PC-9 (cell line): ENCODE measurements at regions not wholly inside any gene's neighbourhood (a gene's known extent, or its start where the extent isn't known, plus 50 kb on each side); places are given as distances from the start of the nearest gene placed in this dataset.

Source experiments
- EZH2 ChIP-seq: fragments of 200-600 bp; sonication (generic); IDR thresholded peaks from 2 replicates; pipeline ENCODE4 v1.8.0; 2017; ENCODE audit warnings: antibody characterized with exemption, low read depth
- TF ChIP-seq, protein P1 (sequence below): fragments of 200-600 bp; sonication (generic); conservative IDR thresholded peaks from 2 replicates; pipeline ENCODE4 v1.6.1; 2017; ENCODE audit warnings: mixed run types, antibody characterized with exemption, mild to moderate bottlenecking, moderate library complexity

DNA sequence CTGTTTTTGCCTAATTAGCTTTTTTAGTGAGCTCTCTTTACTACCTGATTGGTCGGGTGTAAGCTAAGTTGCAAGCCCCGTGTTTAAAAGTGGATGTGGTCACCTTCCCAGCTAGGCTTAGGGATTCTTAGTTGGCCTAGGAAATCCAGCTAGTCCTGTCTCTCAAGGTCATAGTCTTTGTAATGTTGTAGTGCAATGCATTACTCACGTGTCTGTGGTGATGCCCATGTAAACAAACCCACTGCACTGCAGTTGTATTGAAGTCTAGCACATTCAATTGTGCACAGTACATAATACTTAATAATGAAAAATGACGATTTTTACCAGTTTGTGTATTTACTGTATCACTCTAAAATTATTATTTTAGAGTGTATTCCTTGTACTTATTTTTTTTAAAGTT lies 335.5 kb downstream of the NUAK1 start:
- TF ChIP-seq, protein P1, sequence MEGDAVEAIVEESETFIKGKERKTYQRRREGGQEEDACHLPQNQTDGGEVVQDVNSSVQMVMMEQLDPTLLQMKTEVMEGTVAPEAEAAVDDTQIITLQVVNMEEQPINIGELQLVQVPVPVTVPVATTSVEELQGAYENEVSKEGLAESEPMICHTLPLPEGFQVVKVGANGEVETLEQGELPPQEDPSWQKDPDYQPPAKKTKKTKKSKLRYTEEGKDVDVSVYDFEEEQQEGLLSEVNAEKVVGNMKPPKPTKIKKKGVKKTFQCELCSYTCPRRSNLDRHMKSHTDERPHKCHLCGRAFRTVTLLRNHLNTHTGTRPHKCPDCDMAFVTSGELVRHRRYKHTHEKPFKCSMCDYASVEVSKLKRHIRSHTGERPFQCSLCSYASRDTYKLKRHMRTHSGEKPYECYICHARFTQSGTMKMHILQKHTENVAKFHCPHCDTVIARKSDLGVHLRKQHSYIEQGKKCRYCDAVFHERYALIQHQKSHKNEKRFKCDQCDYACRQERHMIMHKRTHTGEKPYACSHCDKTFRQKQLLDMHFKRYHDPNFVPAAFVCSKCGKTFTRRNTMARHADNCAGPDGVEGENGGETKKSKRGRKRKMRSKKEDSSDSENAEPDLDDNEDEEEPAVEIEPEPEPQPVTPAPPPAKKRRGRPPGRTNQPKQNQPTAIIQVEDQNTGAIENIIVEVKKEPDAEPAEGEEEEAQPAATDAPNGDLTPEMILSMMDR: no peak
- no peak for TF ChIP-seq EZH2
